Heart right ventricle (tissue), 16 donors: ENCODE measurements at regions not wholly inside any gene's neighbourhood (a gene's known extent, or its start where the extent isn't known, plus 50 kb on each side); places are given as distances from the start of the nearest gene placed in this dataset.

Experiments used
- ATAC-seq, 8 donors: fragments of 200-7000 bp; cut with Tn5 transposase; one replicate each; pipeline ENCODE4 v1.9.1; 2020; ENCODE audit warnings: mild to moderate bottlenecking in 8 of 8, moderate library complexity in 8 of 8, moderate number of reproducible peaks in 1 of 8
- DNase-seq, 2 donors: peaks; one replicate each; pipeline ENCODE4 v3.0.0-alpha.2; 2020
- H3K27ac ChIP-seq, 10 donors: fragments of 200-600 bp; sonication (generic) in 2 of 10; one replicate each; pipeline versions ENCODE4 v1.5.0 to v1.8.0; 2020 to 2022; ENCODE audit warnings: mild to moderate bottlenecking in 3 of 10
- H3K27me3 ChIP-seq, 7 donors: fragments of 200-600 bp; one replicate each; pipeline ENCODE4 v1.8.0; 2021 to 2022; ENCODE audit warnings: mild to moderate bottlenecking in 2 of 7
- H3K36me3 ChIP-seq, 9 donors: fragments of 200-600 bp; sonication (generic) in 1 of 9; one replicate each; pipeline versions ENCODE4 v1.5.0 to v1.8.0; 2020 to 2022; ENCODE audit warnings: mild to moderate bottlenecking in 2 of 9
- H3K4me1 ChIP-seq, 9 donors: fragments of 200-600 bp; sonication (generic) in 1 of 9; one replicate each; pipeline versions ENCODE4 v1.5.0 to v1.8.0; 2020 to 2022; ENCODE audit warnings: mild to moderate bottlenecking in 4 of 9
- H3K4me3 ChIP-seq, 10 donors: fragments of 200-600 bp; sonication (generic) in 2 of 10; one replicate each; pipeline versions ENCODE4 v1.5.0 to v1.8.0; 2020 to 2022; ENCODE audit warnings: mild to moderate bottlenecking in 7 of 10, moderate library complexity in 2 of 10
- H3K9me3 ChIP-seq, 11 donors: fragments of 200-600 bp in 10 of 11; sonication (generic) in 2 of 11; one replicate each; pipeline versions ENCODE4 v1.5.0 to v1.8.0; 2013 to 2022; ENCODE audit warnings: mild to moderate bottlenecking in 2 of 11, control low read depth in 1 of 11, moderate library complexity in 1 of 11
- CTCF ChIP-seq, 9 donors: fragments of 200-600 bp; sonication (generic) in 2 of 9; IDR thresholded peaks; one replicate each; pipeline versions ENCODE4 v1.5.0 to v1.8.0; 2021 to 2022; ENCODE audit warnings: antibody characterized with exemption in 9 of 9, mild to moderate bottlenecking in 5 of 9, moderate library complexity in 1 of 9
- WGBS, 2 donors: extraction: QIAGEN DNeasy Blood & Tissue Kit; methylation state at CpG; one replicate each; pipeline ENCODE4 v1.1.7; 2013; ENCODE audit warnings: inconsistent platforms in 1 of 2; 5-methylcytosine and 5-hydroxymethylcytosine counted together
- intact Hi-C, 10 donors: fragments of 100-400 bp; cut with DNase I; formaldehyde crosslinking; loops; one replicate each; pipeline versions ENCODE4 v1.11.1 to v1.14.2; 2022
- donor health status: Arrhythmogenic right ventricular cardiomyopathy.
- donor health status: ischemic (EF 13 %, LVEDD 7.1; RV severe dilation, severe dysfunction).
- donor health status: healthy with polysubstance abuse.
- donor health status: DM: no; HTN: yes; CAD: no.
- donor health status: DM: no; HTN: no; CAD: no.
- donor health status: ischemic (EF 25% LVEDD 6.9; RV normal size, moderate dysfunction).
- donor health status: ischemic (EF 25% LVEDD 5.7; RV mildly dilated, moderate dysfunction).
- donor health status: healthy.
- donor health status: DM: yes; HTN: yes; CAD: no.
- donor health status: Ischemic cardiomyopathy.
- donor health status: ischemic (EF 35%, LVEDD 5.7; RV mildly dilated, moderate dysfunction).
- donor health status: nonischemic (EF 11% LVEDD 7.7; RV severe dilation, severe dysfunction).
- donor health status: DM: yes; HTN: yes; CAD: no.
- donor health status: PGD.
- donor health status: ischemic (EF 29% LVEDD 5.4; RV normal size, mild dysfunction).
- donor health status: nonischemic (EF 23%, LVEDD 6.1; RV moderate dilation, normal function).

- TF ChIP-seq CTCF (IDR thresholded peaks at IDR 0.05) = no peak
- H3K27ac ChIP-seq = no peak overlapping the region
- H3K27me3 ChIP-seq = peaks cover 0 to 17% (median 11%) of the 10 kb centered on the region in 7 donors
- peaks cover 0 to 19% (median 5%) of the 10 kb centered on the region in 9 donors for H3K4me1 ChIP-seq
- DNase-seq (no peak), ATAC-seq (peak in 1 of 8 donors; percentile 13)
- WGBS, 2 donors = 35 to 37% methylated on average over 3 of the region's 3 CpGs
- intact Hi-C loops = no loop called here
- no peaks in the 10 kb centered on the region for H3K9me3 ChIP-seq
- no peak overlapping the region for H3K4me3 ChIP-seq
- H3K36me3 ChIP-seq = no peaks in the 10 kb centered on the region
Observed at GRCh38 chr18:22098563-22098989, 70.8 kb upstream of the GATA6 start.

- H3K27ac ChIP-seq = no peak overlapping the region
- H3K9me3 ChIP-seq = no peaks in the 10 kb centered on the region
- ATAC-seq (no peak), DNase-seq (no peak)
- 97 to 100% methylated on average over 2 of the region's 2 CpGs for WGBS, 2 donors
- peaks cover 0 to 17% (median 8%) of the 10 kb centered on the region in 7 donors for H3K27me3 ChIP-seq
- no peaks in the 10 kb centered on the region for H3K36me3 ChIP-seq
- TF ChIP-seq CTCF (IDR thresholded peaks at IDR 0.05) = no peak
- H3K4me3 ChIP-seq = no peak overlapping the region
- H3K4me1 ChIP-seq = peaks cover 0 to 22% (median 5%) of the 10 kb centered on the region in 9 donors
- intact Hi-C loops = loop anchor here in 1 of 10 donors (10.0 kb wide), 1 partner anchor 55 kb away; no protein-coding TSS in a partner anchor
Observed at GRCh38 chr18:22099925-22100324, 69.5 kb upstream of the GATA6 start.

GRCh38 chr18:22101731-22102130, 67.7 kb upstream of the GATA6 start:
- TF ChIP-seq CTCF (IDR thresholded peaks at IDR 0.05) = no peak
- 83 to 89% methylated on average over 4 of the region's 4 CpGs for WGBS, 2 donors

GRCh38 chr18:22102953-22103646, 66.3 kb upstream of the GATA6 start:
- ATAC-seq (peak in 7 of 8 donors; percentile 22 to 77 (median 55)), DNase-seq (no peak)
- WGBS, 2 donors = 45 to 57% methylated on average over 7 of the region's 7 CpGs
- no peak for TF ChIP-seq CTCF (IDR thresholded peaks at IDR 0.05)
- Histone ChIP-seq H3K4me1 (peaks cover 0 to 22% (median 5%) of the 10 kb centered on the region in 9 donors), H3K27me3 (peaks cover 0 to 17% (median 8%) of the 10 kb centered on the region in 7 donors), H3K36me3 (no peaks in the 10 kb centered on the region), H3K27ac (no peak overlapping the region), H3K4me3 (no peak overlapping the region), H3K9me3 (no peaks in the 10 kb centered on the region)
- intact Hi-C loops = loop anchor here in 1 of 10 donors (10.0 kb wide), 1 partner anchor 52 kb away; no protein-coding TSS in a partner anchor

More at GRCh38 chr18:22101731-22102130, 67.7 kb upstream of the GATA6 start:
- Histone ChIP-seq H3K9me3 (no peaks in the 10 kb centered on the region), H3K4me1 (peaks cover 0 to 22% (median 5%) of the 10 kb centered on the region in 9 donors), H3K4me3 (no peak overlapping the region), H3K27me3 (peaks cover 0 to 17% (median 8%) of the 10 kb centered on the region in 7 donors), H3K36me3 (no peaks in the 10 kb centered on the region), H3K27ac (no peak overlapping the region)
- intact Hi-C loops = loop anchor here in 1 of 10 donors (10.0 kb wide), 1 partner anchor 53 kb away; no protein-coding TSS in a partner anchor
- DNase-seq (no peak), ATAC-seq (no peak)
